A549 (cell line): ENCODE measurements at regions not wholly inside any gene's neighbourhood (a gene's known extent, or its start where the extent isn't known, plus 50 kb on each side); places are given as distances from the start of the nearest gene placed in this dataset.

Experiments
- CHD4 ChIP-seq: fragments of 200-600 bp; sonication (generic); IDR thresholded peaks from 2 replicates; pipeline ENCODE4 v1.6.1; 2016; ENCODE audit warnings: antibody characterized with exemption, mild to moderate bottlenecking, borderline replicate concordance
- EP300 ChIP-seq, 2 experiments: fragments of >200 bp; sonication (Bioruptor Twin); formaldehyde crosslinking; IDR thresholded peaks; 2 replicates in 1 of 2; 3 replicates in 1 of 2; pipeline ENCODE4 v1.6.1; 2016 to 2017
- POLR2A ChIP-seq: IDR thresholded peaks from 2 replicates; pipeline ENCODE4 v1.6.1; 2012; ENCODE audit warnings: mild to moderate bottlenecking, low read length
- RAD21 ChIP-seq, 2 experiments: fragments of >200 bp in 1 of 2; sonication (Bioruptor Twin) in 1 of 2; formaldehyde crosslinking in 1 of 2; IDR thresholded peaks in 1 of 2; conservative IDR thresholded peaks in 1 of 2; 2 replicates in 1 of 2; 3 replicates in 1 of 2; pipeline ENCODE4 v1.6.1; 2012 to 2018; ENCODE audit warnings: inconsistent platforms in 1 of 2
- ZFP36 ChIP-seq: fragments of 450-650 bp; IDR thresholded peaks from 2 replicates; pipeline ENCODE4 v1.6.1; 2014; ENCODE audit warnings: borderline replicate concordance; ENCODE audit not compliant: partially characterized antibody
- ZSCAN20 ChIP-seq: fragments of 250-450 bp; sonication (Bioruptor Pico); IDR thresholded peaks from 2 replicates; pipeline ENCODE4 v1.8.0; 2022; ENCODE audit warnings: mild to moderate bottlenecking, moderate library complexity
- TF ChIP-seq, protein P1 (sequence below): fragments of >200 bp; sonication (Bioruptor Twin); formaldehyde crosslinking; IDR thresholded peaks from 3 replicates; pipeline ENCODE4 v1.5.1; 2016

DNA sequence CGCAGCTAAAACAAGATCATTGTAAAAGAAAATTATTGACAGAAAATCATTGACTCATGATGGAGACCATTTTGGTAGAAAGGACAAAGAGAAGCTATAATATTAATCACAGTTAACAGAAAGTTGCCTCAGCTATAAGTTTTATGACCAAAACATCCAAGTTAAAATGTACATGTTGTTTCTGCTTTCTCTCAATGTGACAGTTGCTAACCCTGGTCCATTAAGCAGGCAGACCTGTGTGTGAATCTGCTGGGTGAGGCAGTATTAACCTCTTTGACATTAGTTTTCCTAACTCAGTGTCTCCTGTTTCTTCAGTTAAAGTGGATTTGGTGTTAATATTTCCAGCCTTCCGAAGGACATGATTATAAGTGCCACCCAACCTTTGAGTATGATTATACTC is 94.8 kb upstream of the DCLK2 start:
- TF ChIP-seq CHD4 = no peak
- no peak for TF ChIP-seq RAD21 (conservative IDR thresholded peaks at IDR 0.05 in 1 of 2, IDR thresholded peaks at IDR 0.05 in 1 of 2)
- TF ChIP-seq, protein P1, sequence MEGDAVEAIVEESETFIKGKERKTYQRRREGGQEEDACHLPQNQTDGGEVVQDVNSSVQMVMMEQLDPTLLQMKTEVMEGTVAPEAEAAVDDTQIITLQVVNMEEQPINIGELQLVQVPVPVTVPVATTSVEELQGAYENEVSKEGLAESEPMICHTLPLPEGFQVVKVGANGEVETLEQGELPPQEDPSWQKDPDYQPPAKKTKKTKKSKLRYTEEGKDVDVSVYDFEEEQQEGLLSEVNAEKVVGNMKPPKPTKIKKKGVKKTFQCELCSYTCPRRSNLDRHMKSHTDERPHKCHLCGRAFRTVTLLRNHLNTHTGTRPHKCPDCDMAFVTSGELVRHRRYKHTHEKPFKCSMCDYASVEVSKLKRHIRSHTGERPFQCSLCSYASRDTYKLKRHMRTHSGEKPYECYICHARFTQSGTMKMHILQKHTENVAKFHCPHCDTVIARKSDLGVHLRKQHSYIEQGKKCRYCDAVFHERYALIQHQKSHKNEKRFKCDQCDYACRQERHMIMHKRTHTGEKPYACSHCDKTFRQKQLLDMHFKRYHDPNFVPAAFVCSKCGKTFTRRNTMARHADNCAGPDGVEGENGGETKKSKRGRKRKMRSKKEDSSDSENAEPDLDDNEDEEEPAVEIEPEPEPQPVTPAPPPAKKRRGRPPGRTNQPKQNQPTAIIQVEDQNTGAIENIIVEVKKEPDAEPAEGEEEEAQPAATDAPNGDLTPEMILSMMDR = no peak
- TF ChIP-seq EP300 (IDR thresholded peaks at IDR 0.05) = no peak
- no peak for TF ChIP-seq ZFP36
- no peak for TF ChIP-seq POLR2A
- no peak for TF ChIP-seq ZSCAN20 (CRISPR knock-in tag)
